Middle frontal gyrus (tissue), 1 donor: ENCODE measurements at regions not wholly inside any gene's neighbourhood (a gene's known extent, or its start where the extent isn't known, plus 50 kb on each side); places are given as distances from the start of the nearest gene placed in this dataset.

Experiments used
- DNase-seq: peaks from one replicate; pipeline ENCODE4 v3.0.0-alpha.2; 2015; ENCODE audit warnings: low spot score; ENCODE audit errors: extremely low spot score

- DNase-seq = no peak
These were observed 68.7 kb upstream of the RNF7 start for GRCh38 chr3:141669434-141669833.

- no peak for DNase-seq
These were observed 60.4 kb upstream of the RNF7 start for GRCh38 chr3:141677701-141678100.

- DNase-seq = no peak
These were observed 57.3 kb upstream of the RNF7 start for GRCh38 chr3:141680620-141681389.

- DNase-seq = no peak
These were observed 56.7 kb upstream of the RNF7 start for GRCh38 chr3:141681390-141681780.

GRCh38 chr3:141682007-141682406 lies 56.1 kb upstream of the RNF7 start:
- DNase-seq = no peak

GRCh38 chr3:141682921-141683320 lies 55.2 kb upstream of the RNF7 start:
- no peak for DNase-seq

- DNase-seq = no peak
These were observed 53.3 kb upstream of the RNF7 start for GRCh38 chr3:141684758-141685157.

- DNase-seq = peak; percentile 69
These were observed 51.4 kb upstream of the RNF7 start for GRCh38 chr3:141686466-141687291.
